ENCODE measurements at regions not wholly inside any gene's neighbourhood (a gene's known extent, or its start where the extent isn't known, plus 50 kb on each side); places are given as distances from the start of the nearest gene placed in this dataset.

DNA sequence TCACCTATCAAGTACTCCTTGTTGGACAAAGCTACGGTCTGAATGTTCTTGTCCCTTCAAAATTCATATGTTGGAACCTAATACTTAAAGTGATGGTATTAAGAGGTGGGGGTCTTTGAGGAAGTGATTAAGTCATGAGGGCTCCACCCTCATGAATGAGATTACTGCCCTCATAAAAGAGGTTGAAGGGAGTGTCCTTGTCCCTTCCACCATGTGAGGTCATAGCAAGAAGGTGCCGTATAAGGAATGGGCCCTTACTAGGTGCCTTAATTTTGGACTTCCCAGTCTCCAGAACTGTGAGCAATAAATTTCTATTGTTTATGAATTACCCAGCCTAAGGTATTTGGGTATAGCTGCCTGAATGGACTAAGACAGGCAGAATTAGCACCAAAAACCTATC is 191.1 kb upstream of the NUDT4 start:
- Mint-ChIP-seq H3K27ac (ENCODE audit: unreplicated experiment) (no peak overlapping the region), H3K27me3 (ENCODE audit: unreplicated experiment) (peaks cover 3% of the 10 kb centered on the region), H3K36me3 (ENCODE audit: low read depth, unreplicated experiment) (no peaks in the 10 kb centered on the region), H3K4me3 (ENCODE audit: unreplicated experiment) (no peak overlapping the region), H3K9me3 (ENCODE audit: unreplicated experiment) (no peaks in the 10 kb centered on the region), H3K4me1 (ENCODE audit: unreplicated experiment) (no peaks in the 10 kb centered on the region)
- DNase-seq (ENCODE audit: low spot score) = no peak
- no peak for TF ChIP-seq CTCF (IDR thresholded peaks at IDR 0.05; ENCODE audit: unreplicated experiment)

- H3K4me1 Mint-ChIP-seq (ENCODE audit: unreplicated experiment) = no peaks in the 10 kb centered on the region
- no peaks in the 10 kb centered on the region for H3K27me3 Mint-ChIP-seq (ENCODE audit: unreplicated experiment)
- TF ChIP-seq CTCF (IDR thresholded peaks at IDR 0.05; ENCODE audit: unreplicated experiment) = no peak
- H3K9me3 Mint-ChIP-seq (ENCODE audit: unreplicated experiment) = no peaks in the 10 kb centered on the region
- no peak overlapping the region for H3K27ac Mint-ChIP-seq (ENCODE audit: unreplicated experiment)
- no peaks in the 10 kb centered on the region for H3K36me3 Mint-ChIP-seq (ENCODE audit: low read depth, unreplicated experiment)
- DNase-seq (ENCODE audit: low spot score) = no peak
- no peak overlapping the region for H3K4me3 Mint-ChIP-seq (ENCODE audit: unreplicated experiment)
Measured at GRCh38 chr12:93191423-93191822, 186.3 kb upstream of the NUDT4 start.

- Mint-ChIP-seq H3K9me3 (ENCODE audit: unreplicated experiment) (no peaks in the 10 kb centered on the region), H3K27ac (ENCODE audit: unreplicated experiment) (no peak overlapping the region), H3K4me1 (ENCODE audit: unreplicated experiment) (no peaks in the 10 kb centered on the region), H3K36me3 (ENCODE audit: low read depth, unreplicated experiment) (no peaks in the 10 kb centered on the region), H3K27me3 (ENCODE audit: unreplicated experiment) (no peaks in the 10 kb centered on the region), H3K4me3 (ENCODE audit: unreplicated experiment) (no peak overlapping the region)
- DNase-seq (ENCODE audit: low spot score) = no peak
- no peak for TF ChIP-seq CTCF (IDR thresholded peaks at IDR 0.05; ENCODE audit: unreplicated experiment)
Measured at GRCh38 chr12:93191956-93192355, 185.8 kb upstream of the NUDT4 start.

GRCh38 chr12:93192878-93193277 is 184.8 kb upstream of the NUDT4 start:
- no peak for TF ChIP-seq CTCF (IDR thresholded peaks at IDR 0.05; ENCODE audit: unreplicated experiment)
- no peaks in the 10 kb centered on the region for H3K9me3 Mint-ChIP-seq (ENCODE audit: unreplicated experiment)
- H3K36me3 Mint-ChIP-seq (ENCODE audit: low read depth, unreplicated experiment) = no peaks in the 10 kb centered on the region
- no peak overlapping the region for H3K4me3 Mint-ChIP-seq (ENCODE audit: unreplicated experiment)
- no peaks in the 10 kb centered on the region for H3K4me1 Mint-ChIP-seq (ENCODE audit: unreplicated experiment)
- H3K27ac Mint-ChIP-seq (ENCODE audit: unreplicated experiment) = no peak overlapping the region
- no peak for DNase-seq (ENCODE audit: low spot score)
- H3K27me3 Mint-ChIP-seq (ENCODE audit: unreplicated experiment) = no peaks in the 10 kb centered on the region

DNA sequence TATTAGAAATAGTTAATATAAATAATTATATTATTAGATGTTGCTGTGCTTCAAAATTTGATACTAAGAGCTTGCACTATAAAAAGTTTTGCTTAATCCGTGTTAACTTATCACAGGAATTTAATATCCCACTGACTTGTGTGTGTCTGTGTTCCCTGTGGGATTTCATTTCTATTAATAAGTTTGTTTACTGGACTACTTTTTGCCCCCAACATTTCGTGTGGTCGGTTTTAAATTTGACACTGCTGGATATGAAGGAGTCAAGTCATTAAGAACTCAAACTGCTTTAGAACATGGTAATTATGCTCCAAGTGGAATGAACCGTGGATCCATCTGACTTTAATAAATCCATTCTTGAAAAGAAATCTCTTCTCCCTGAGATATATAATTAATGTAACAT is 182.2 kb upstream of the NUDT4 start:
- no peaks in the 10 kb centered on the region for H3K36me3 Mint-ChIP-seq (ENCODE audit: low read depth, unreplicated experiment)

More for the DNA sequence above, 182.2 kb upstream of the NUDT4 start:
- no peak overlapping the region for H3K27ac Mint-ChIP-seq (ENCODE audit: unreplicated experiment)
- no peaks in the 10 kb centered on the region for H3K9me3 Mint-ChIP-seq (ENCODE audit: unreplicated experiment)
- no peak for DNase-seq (ENCODE audit: low spot score)
- H3K4me3 Mint-ChIP-seq (ENCODE audit: unreplicated experiment) = no peak overlapping the region
- no peak for TF ChIP-seq CTCF (IDR thresholded peaks at IDR 0.05; ENCODE audit: unreplicated experiment)
- no peaks in the 10 kb centered on the region for H3K27me3 Mint-ChIP-seq (ENCODE audit: unreplicated experiment)
- no peaks in the 10 kb centered on the region for H3K4me1 Mint-ChIP-seq (ENCODE audit: unreplicated experiment)

Data from endothelial cell (in vitro differentiated cells).